ENCODE measurements at regions not wholly inside any gene's neighbourhood (a gene's known extent, or its start where the extent isn't known, plus 50 kb on each side); places are given as distances from the start of the nearest gene placed in this dataset.

DNA sequence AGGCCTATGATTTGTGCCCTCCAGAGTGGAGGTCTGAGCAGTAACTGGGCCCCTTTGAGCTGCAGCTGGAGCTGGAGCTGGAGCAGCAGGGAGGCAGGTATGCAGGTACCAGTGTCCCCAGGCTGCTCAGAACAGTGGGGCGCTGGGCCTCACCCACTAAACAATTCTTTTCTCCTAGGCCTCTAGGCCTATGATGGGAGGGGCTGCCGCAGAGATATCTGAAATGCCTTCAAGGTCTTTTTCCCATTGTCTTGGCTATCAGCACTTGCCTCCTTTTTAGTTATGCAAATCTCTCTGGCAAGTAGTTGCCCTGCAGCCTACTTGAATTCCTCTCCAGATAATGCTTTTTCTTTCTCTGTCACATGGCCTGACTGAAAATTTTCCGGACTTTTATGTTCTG, 79.7 kb upstream of the OTUD4 start:
- TF ChIP-seq, protein P1, sequence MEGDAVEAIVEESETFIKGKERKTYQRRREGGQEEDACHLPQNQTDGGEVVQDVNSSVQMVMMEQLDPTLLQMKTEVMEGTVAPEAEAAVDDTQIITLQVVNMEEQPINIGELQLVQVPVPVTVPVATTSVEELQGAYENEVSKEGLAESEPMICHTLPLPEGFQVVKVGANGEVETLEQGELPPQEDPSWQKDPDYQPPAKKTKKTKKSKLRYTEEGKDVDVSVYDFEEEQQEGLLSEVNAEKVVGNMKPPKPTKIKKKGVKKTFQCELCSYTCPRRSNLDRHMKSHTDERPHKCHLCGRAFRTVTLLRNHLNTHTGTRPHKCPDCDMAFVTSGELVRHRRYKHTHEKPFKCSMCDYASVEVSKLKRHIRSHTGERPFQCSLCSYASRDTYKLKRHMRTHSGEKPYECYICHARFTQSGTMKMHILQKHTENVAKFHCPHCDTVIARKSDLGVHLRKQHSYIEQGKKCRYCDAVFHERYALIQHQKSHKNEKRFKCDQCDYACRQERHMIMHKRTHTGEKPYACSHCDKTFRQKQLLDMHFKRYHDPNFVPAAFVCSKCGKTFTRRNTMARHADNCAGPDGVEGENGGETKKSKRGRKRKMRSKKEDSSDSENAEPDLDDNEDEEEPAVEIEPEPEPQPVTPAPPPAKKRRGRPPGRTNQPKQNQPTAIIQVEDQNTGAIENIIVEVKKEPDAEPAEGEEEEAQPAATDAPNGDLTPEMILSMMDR (IDR thresholded peaks at IDR 0.05), result no peak
- TF ChIP-seq ZFX (IDR thresholded peaks at IDR 0.05; ENCODE audit: borderline replicate concordance), result no peak

All from 22Rv1 (cell line).